IMR-90 (cell line): ENCODE measurements at regions not wholly inside any gene's neighbourhood (a gene's known extent, or its start where the extent isn't known, plus 50 kb on each side); places are given as distances from the start of the nearest gene placed in this dataset.

Source experiments
- ATAC-seq: fragments of 200-7000 bp; cut with Tn5 transposase; 2 replicates; pipeline ENCODE4 v1.9.1; 2020; ENCODE audit warnings: low read depth, mild to moderate bottlenecking, moderate library complexity
- BruUV-seq: library from RNA; stranded (reverse); fragments of 400-500 nt; replicated peaks from 2 replicates; lab custom pipeline; 2021; lab: Mats Ljungman, UMichigan
- CTCF ChIA-PET: fragments of 300-600 bp; formaldehyde crosslinking; extraction: SDS; loops from one replicate; lab custom pipeline; 2021; ENCODE audit warnings: antibody characterized with exemption; lab: Yijun Ruan, JAX
- POLR2A ChIA-PET: fragments of 300-600 bp; sonication (Branson Sonifier 250); formaldehyde crosslinking; loops from one replicate; lab custom pipeline; 2022; ENCODE audit warnings: antibody characterized with exemption; ENCODE audit not compliant: unreplicated experiment; lab: Charles Lee
- DNase-seq: peaks from one replicate; pipeline ENCODE4 v3.0.0; 2013
- H2AFZ ChIP-seq: replicated peaks from 2 replicates; pipeline ENCODE3; 2013; ENCODE audit warnings: low read length, mild to moderate bottlenecking; ENCODE audit not compliant: poor library complexity
- H2AK5ac ChIP-seq: 2 replicates; pipeline ENCODE4 v1.6.1; 2013; ENCODE audit warnings: low read depth, low read length, inconsistent platforms
- H2AK9ac ChIP-seq: replicated peaks from 2 replicates; pipeline ENCODE3; 2013; ENCODE audit warnings: mild to moderate bottlenecking, low read depth, low read length, moderate library complexity; ENCODE audit not compliant: poor library complexity
- H2BK120ac ChIP-seq: 2 replicates; pipeline ENCODE4 v1.6.1; 2013; ENCODE audit warnings: low read depth, low read length, inconsistent platforms
- H2BK15ac ChIP-seq: 3 replicates; pipeline ENCODE4 v1.6.1; 2013; ENCODE audit warnings: low read depth, low read length, inconsistent platforms
- H2BK20ac ChIP-seq: 2 replicates; pipeline ENCODE4 v1.6.1; 2013; ENCODE audit warnings: low read depth, mild to moderate bottlenecking, inconsistent platforms, low read length, moderate library complexity
- H2BK5ac ChIP-seq: 2 replicates; pipeline ENCODE4 v1.6.1; 2013; ENCODE audit warnings: mild to moderate bottlenecking, low read depth, low read length, inconsistent platforms; ENCODE audit not compliant: poor library complexity, severe bottlenecking
- H3K14ac ChIP-seq: replicated peaks from 2 replicates; pipeline ENCODE4 v1.6.1; 2013; ENCODE audit warnings: low read depth, low read length, inconsistent platforms
- H3K18ac ChIP-seq: 2 replicates; pipeline ENCODE4 v1.6.1; 2013; ENCODE audit warnings: low read depth, low read length, control low read depth
- H3K23ac ChIP-seq: 2 replicates; pipeline ENCODE4 v1.6.1; 2013; ENCODE audit warnings: low read depth, low read length, inconsistent platforms
- H3K27ac ChIP-seq: 2 replicates; pipeline ENCODE4 v1.5.1; 2013; ENCODE audit warnings: mild to moderate bottlenecking, control low read depth, low read length; ENCODE audit not compliant: insufficient read depth
- H3K27me3 ChIP-seq: 2 replicates; pipeline ENCODE4 v1.6.1; 2013; ENCODE audit warnings: low read length; ENCODE audit not compliant: control insufficient read depth, insufficient read depth
- H3K36me3 ChIP-seq: 2 replicates; pipeline ENCODE4 v1.6.1; 2013; ENCODE audit warnings: low read length, mixed read lengths; ENCODE audit not compliant: control insufficient read depth, insufficient read depth
- H3K4ac ChIP-seq: 2 replicates; pipeline ENCODE4 v1.6.1; 2013; ENCODE audit warnings: low read depth, low read length, inconsistent platforms
- H3K4me1 ChIP-seq: 2 replicates; pipeline ENCODE4 v1.6.1; 2013; ENCODE audit warnings: low read length, mixed read lengths; ENCODE audit not compliant: control insufficient read depth, insufficient read depth
- H3K4me2 ChIP-seq: 2 replicates; pipeline ENCODE4 v1.6.1; 2013; ENCODE audit warnings: low read depth, mild to moderate bottlenecking, control low read depth, low read length, moderate library complexity
- H3K4me3 ChIP-seq: 2 replicates; pipeline ENCODE4 v1.5.1; 2013; ENCODE audit warnings: low read depth, mild to moderate bottlenecking, control low read depth, low read length, moderate library complexity; ENCODE audit not compliant: insufficient read depth
- H3K56ac ChIP-seq: 2 replicates; pipeline ENCODE4 v1.6.1; 2013; ENCODE audit warnings: low read length, inconsistent platforms; ENCODE audit not compliant: insufficient read depth; ENCODE audit errors: extremely low read depth
- H3K79me1 ChIP-seq, 2 experiments: 2 replicates each; pipeline ENCODE4 v1.6.1; 2013; ENCODE audit warnings: low read length in 2 of 2, inconsistent platforms in 1 of 2, low read depth in 1 of 2
- H3K9ac ChIP-seq: 2 replicates; pipeline ENCODE4 v1.6.1; 2013; ENCODE audit warnings: low read depth, low read length, control low read depth
- H3K9me1 ChIP-seq: 2 replicates; pipeline ENCODE4 v1.6.1; 2013; ENCODE audit warnings: low read length, inconsistent platforms; ENCODE audit not compliant: insufficient read depth
- H3K9me3 ChIP-seq: 2 replicates; pipeline ENCODE4 v1.6.1; 2013; ENCODE audit warnings: low read length; ENCODE audit not compliant: control insufficient read depth, insufficient read depth
- H4K20me1 ChIP-seq: 2 replicates; pipeline ENCODE4 v1.6.1; 2013; ENCODE audit warnings: low read length, inconsistent platforms; ENCODE audit not compliant: insufficient read depth
- H4K5ac ChIP-seq: 2 replicates; pipeline ENCODE4 v1.6.1; 2013; ENCODE audit warnings: mild to moderate bottlenecking, low read depth, low read length, control low read depth
- H4K8ac ChIP-seq, 2 experiments: 2 replicates each; pipeline ENCODE4 v1.6.1; 2013; ENCODE audit warnings: low read depth in 2 of 2, low read length in 2 of 2, control low read depth in 1 of 2, inconsistent platforms in 1 of 2
- H4K91ac ChIP-seq: 2 replicates; pipeline ENCODE4 v1.6.1; 2013; ENCODE audit warnings: low read depth, low read length, inconsistent platforms; ENCODE audit not compliant: insufficient read depth
- MXI1 ChIP-seq: IDR thresholded peaks from 2 replicates; pipeline ENCODE4 v1.6.1; 2012; ENCODE audit warnings: low read depth, mild to moderate bottlenecking, low read length, moderate library complexity, borderline replicate concordance
- USF2 ChIP-seq: fragments of 150-350 bp; IDR thresholded peaks from 2 replicates; pipeline ENCODE4 v1.6.1; 2017; ENCODE audit warnings: mild to moderate bottlenecking, antibody characterized with exemption, low read length, low read depth
- WGBS, 2 experiments: methylation state at CpG; one replicate each; pipeline versions ENCODE4 v1.1.5 to v1.1.7; 2013; ENCODE audit warnings: missing lambda C conversion rate in 2 of 2; ENCODE audit not compliant: insufficient read length in 1 of 2; ENCODE audit errors: extremely low coverage in 2 of 2; 5-methylcytosine and 5-hydroxymethylcytosine counted together
- dilution Hi-C: fragments of 300-500 bp; cut with HindIII; formaldehyde crosslinking; loops from one replicate; pipeline ENCODE4 v1.14.3; 2018; ENCODE audit warnings: low sequenced_read_pairs; ENCODE audit not compliant: unreplicated experiment
- in situ Hi-C: fragments of 300-500 bp; cut with MboI; formaldehyde crosslinking; loops from 3 replicates; pipeline ENCODE4 v1.14.3; 2019; ENCODE audit warnings: low sequenced_read_pairs, inconsistent platforms, mixed read lengths
- intact Hi-C: fragments of 100-400 bp; cut with micrococcal nuclease; formaldehyde crosslinking; loops from 2 replicates; pipeline ENCODE4 v1.10.0; 2022

- dilution Hi-C loops (no loop called here), in situ Hi-C loops (loop anchor here (5.0 kb wide), 1 partner anchor 228 kb away; no protein-coding TSS in a partner anchor), intact Hi-C loops (loop anchor here (5.0 to 10.0 kb wide), 4 partner anchors 38 to 565 kb away; partner anchors contain the start of gene NDUFS5)
- Histone ChIP-seq H3K18ac (no peak overlapping the region), H3K23ac (no peak overlapping the region), H2BK120ac (no peak overlapping the region), H4K20me1 (no peaks in the 10 kb centered on the region), H3K27ac (no peak overlapping the region), H3K27me3 (no peaks in the 10 kb centered on the region), H3K4me3 (no peak overlapping the region), H3K4me2 (no peak overlapping the region), H2BK15ac (no peak overlapping the region), H2AFZ (peak overlapping the region; percentile 71), H4K5ac (no peak overlapping the region), H3K9me3 (no peaks in the 10 kb centered on the region), H3K56ac (no peak overlapping the region), H2BK20ac (no peak overlapping the region), H2BK5ac (no peak overlapping the region), H4K91ac (no peak overlapping the region), H3K4ac (no peak overlapping the region), H3K14ac (no peak overlapping the region), H3K9ac (no peak overlapping the region), H3K9me1 (0 out of 2 replicates have a peak, but pooled peaks cover 2% of the 10 kb centered on the region), H2AK5ac (no peak overlapping the region), H2AK9ac (no peak overlapping the region), H3K79me1 (no peaks in the 10 kb centered on the region), H3K36me3 (no peaks in the 10 kb centered on the region), H3K4me1 (peaks cover 13% of the 10 kb centered on the region), H4K8ac (no peak overlapping the region)
- ChIA-PET POLR2A (no interaction called here), CTCF (interaction anchor here (0.9 kb wide), 1 partner anchor 9 kb away, joined by 3 read pairs; no protein-coding TSS in a partner anchor)
- WGBS, 2 experiments: no CpG with 5 or more reads among the region's 3 CpGs
- DNase-seq: no peak
- BruUV-seq: no TSS peak
- TF ChIP-seq USF2 (peak; percentile 72; the same call in 1 of the 2 replicates), MXI1 (no peak)
- ATAC-seq: peak; percentile 16
Observed at GRCh38 chr1:39089931-39090521, 63.9 kb downstream of the NDUFS5 start.
